Kidney (tissue), 13 donors: ENCODE measurements at regions not wholly inside any gene's neighbourhood (a gene's known extent, or its start where the extent isn't known, plus 50 kb on each side); places are given as distances from the start of the nearest gene placed in this dataset.

Experiments
- DNase-seq, 5 donors: peaks; one replicate each; pipeline ENCODE4 v3.0.0-alpha.2; 2013 to 2020
- FAIRE-seq: peaks from 2 replicates; lab custom pipeline; 2012; peaks lifted over from hg19 to GRCh38; lab: Jason Lieb, UNC
- H3K27ac ChIP-seq, 2 donors: one replicate each; pipeline ENCODE4 v1.7.0; 2013; ENCODE audit warnings: low read depth in 2 of 2, low read length in 2 of 2, inconsistent platforms in 1 of 2
- H3K27me3 ChIP-seq: one replicate; pipeline ENCODE4 v1.7.1; 2013; ENCODE audit warnings: low read length, inconsistent platforms; ENCODE audit not compliant: control insufficient read depth, insufficient read depth
- H3K36me3 ChIP-seq, 3 donors: one replicate each; pipeline versions ENCODE4 v1.7.0 to v1.7.1; 2013; ENCODE audit warnings: low read length in 3 of 3, control low read depth in 1 of 3, inconsistent platforms in 1 of 3; ENCODE audit not compliant: insufficient read depth in 3 of 3, control insufficient read depth in 2 of 3
- H3K4me1 ChIP-seq, 3 donors: one replicate each; pipeline versions ENCODE4 v1.7.0 to v1.7.1; 2013; ENCODE audit warnings: low read length in 3 of 3, inconsistent platforms in 1 of 3, low read depth in 1 of 3; ENCODE audit not compliant: control insufficient read depth in 2 of 3, insufficient read depth in 2 of 3
- H3K4me3 ChIP-seq, 3 donors: one replicate each; pipeline versions ENCODE4 v1.7.0 to v1.8.1; 2013; ENCODE audit warnings: low read length in 3 of 3, control low read depth in 1 of 3, inconsistent platforms in 1 of 3
- H3K9ac ChIP-seq, 3 donors: one replicate each; pipeline versions ENCODE4 v1.7.0 to v1.7.1; 2013; ENCODE audit warnings: low read length in 3 of 3, control low read depth in 1 of 3, inconsistent platforms in 1 of 3
- H3K9me3 ChIP-seq, 3 donors: one replicate each; pipeline versions ENCODE4 v1.7.0 to v1.7.1; 2013; ENCODE audit warnings: low read length in 3 of 3, control low read depth in 1 of 3, inconsistent platforms in 1 of 3; ENCODE audit not compliant: control insufficient read depth in 2 of 3, insufficient read depth in 1 of 3
- CTCF ChIP-seq: IDR thresholded peaks from 3 replicates; pipeline ENCODE4 v1.5.1; 2012; ENCODE audit warnings: mild to moderate bottlenecking, moderate library complexity, borderline replicate concordance; ENCODE audit not compliant: insufficient read depth; ENCODE audit errors: extremely low read depth
- intact Hi-C: fragments of 100-400 bp; cut with DNase I; formaldehyde crosslinking; loops from one replicate; pipeline ENCODE4 v1.11.1; 2022
- donor health status: control.
- donor health status: control.
- donor health status: control.
- donor health status: control.
- donor health status: control.
- donor health status: DM: yes; HTN: yes; CAD: no.
- donor health status: Normal renal cell carcinoma (clear cell type).

GRCh38 chr12:28966046-28966780 lies 182.9 kb upstream of the FAR2 start:
- Histone ChIP-seq H3K9me3 (no peaks in the 10 kb centered on the region), H3K27ac (no peak overlapping the region), H3K4me1 (no peaks in the 10 kb centered on the region), H3K36me3 (no peaks in the 10 kb centered on the region), H3K4me3 (no peak overlapping the region), H3K27me3 (no peaks in the 10 kb centered on the region), H3K9ac (no peak overlapping the region)
- DNase-seq (peak in 2 of 5 donors; percentile 24 to 64), FAIRE-seq (no peak)
- intact Hi-C loops = no loop called here
- no peak for TF ChIP-seq CTCF

- intact Hi-C loops = no loop called here
- no peaks in the 10 kb centered on the region for H3K36me3 ChIP-seq
- H3K27ac ChIP-seq = no peak overlapping the region
- H3K4me3 ChIP-seq = no peak overlapping the region
- DNase-seq = no peak
- no peaks in the 10 kb centered on the region for H3K4me1 ChIP-seq
- no peak overlapping the region for H3K9ac ChIP-seq
- TF ChIP-seq CTCF = no peak
- no peaks in the 10 kb centered on the region for H3K9me3 ChIP-seq
- no peaks in the 10 kb centered on the region for H3K27me3 ChIP-seq
- no peak for FAIRE-seq
Measured at GRCh38 chr12:28967426-28967825, 181.7 kb upstream of the FAR2 start.

GRCh38 chr12:28973491-28973890 lies 175.6 kb upstream of the FAR2 start:
- H3K27me3 ChIP-seq = no peaks in the 10 kb centered on the region
- no peak for DNase-seq
- H3K27ac ChIP-seq = no peak overlapping the region
- no peak for TF ChIP-seq CTCF
- H3K36me3 ChIP-seq = no peaks in the 10 kb centered on the region
- no peak overlapping the region for H3K4me3 ChIP-seq
- no peaks in the 10 kb centered on the region for H3K4me1 ChIP-seq
- H3K9ac ChIP-seq = no peak overlapping the region
- H3K9me3 ChIP-seq = no peaks in the 10 kb centered on the region
- intact Hi-C loops = no loop called here
- FAIRE-seq = no peak

- no peak for TF ChIP-seq CTCF
- Histone ChIP-seq H3K27ac (no peak overlapping the region), H3K9me3 (no peaks in the 10 kb centered on the region), H3K4me3 (no peak overlapping the region), H3K4me1 (no peaks in the 10 kb centered on the region), H3K36me3 (no peaks in the 10 kb centered on the region), H3K9ac (no peak overlapping the region), H3K27me3 (no peaks in the 10 kb centered on the region)
- FAIRE-seq = no peak
- intact Hi-C loops = no loop called here
- no peak for DNase-seq
Measured at GRCh38 chr12:28974166-28974565, 174.9 kb upstream of the FAR2 start.
